Neural cell (in vitro differentiated cells): ENCODE measurements at regions not wholly inside any gene's neighbourhood (a gene's known extent, or its start where the extent isn't known, plus 50 kb on each side); places are given as distances from the start of the nearest gene placed in this dataset.

Experiments
- H2AFZ ChIP-seq: fragments of 200-600, 300-800 bp; sonication (generic), shearing (Covaris generic); 2 replicates; pipeline ENCODE4 v1.6.0; 2014; ENCODE audit warnings: low read depth, mild to moderate bottlenecking, antibody characterized with exemption, low read length, moderate library complexity
- H3F3A ChIP-seq: fragments of 200-600 bp; shearing (Covaris generic); 2 replicates; pipeline ENCODE4 v1.6.1; 2016; ENCODE audit warnings: mild to moderate bottlenecking, moderate library complexity, mixed read lengths, antibody characterized with exemption, low read length; ENCODE audit not compliant: insufficient read depth, poor library complexity, severe bottlenecking
- H3K27ac ChIP-seq: fragments of 200-600, 300-800 bp; sonication (generic), shearing (Covaris generic); 2 replicates; pipeline ENCODE4 v1.5.1; 2014; ENCODE audit warnings: mild to moderate bottlenecking, low read length, moderate library complexity
- H3K27me3 ChIP-seq: fragments of 300-800, 200-600 bp; sonication (generic), shearing (Covaris generic); 2 replicates; pipeline ENCODE4 v1.6.0; 2014; ENCODE audit warnings: mild to moderate bottlenecking, low read depth, low read length, moderate library complexity; ENCODE audit not compliant: insufficient read depth
- H3K36me3 ChIP-seq: fragments of 300-800, 200-600 bp; sonication (generic), shearing (Covaris generic); 2 replicates; pipeline ENCODE4 v1.5.1; 2014; ENCODE audit warnings: mild to moderate bottlenecking, antibody characterized with exemption, low read length, moderate library complexity; ENCODE audit not compliant: insufficient read depth
- H3K4me2 ChIP-seq: fragments of 300-800, 200-600 bp; sonication (generic), shearing (Covaris generic); 2 replicates; pipeline ENCODE4 v1.6.0; 2014; ENCODE audit warnings: mild to moderate bottlenecking, low read length
- H3K4me3 ChIP-seq: fragments of 300-800, 200-600 bp; sonication (generic), shearing (Covaris generic); 2 replicates; pipeline ENCODE4 v1.5.1; 2014; ENCODE audit warnings: mild to moderate bottlenecking, low read length, moderate library complexity
- H3K79me2 ChIP-seq: fragments of 200-600 bp; shearing (Covaris generic); replicated peaks from 2 replicates; pipeline ENCODE4 v1.6.0; 2014; ENCODE audit warnings: mild to moderate bottlenecking, low read length, moderate library complexity; ENCODE audit not compliant: insufficient read depth
- H3K9ac ChIP-seq: fragments of 300-800, 200-600 bp; sonication (generic), shearing (Covaris generic); 2 replicates; pipeline ENCODE4 v1.6.1; 2016; ENCODE audit warnings: mild to moderate bottlenecking, low read length, mixed read lengths
- H3K9me2 ChIP-seq: fragments of 200-600 bp; shearing (Covaris generic); 2 replicates; pipeline ENCODE4 v1.6.1; 2016; ENCODE audit warnings: mild to moderate bottlenecking, low read length, mixed read lengths; ENCODE audit not compliant: insufficient read depth
- H3K9me3 ChIP-seq: fragments of 200-600, 300-800 bp; sonication (generic), shearing (Covaris generic); 2 replicates; pipeline ENCODE4 v1.6.1; 2016; ENCODE audit warnings: mild to moderate bottlenecking, mixed run types, low read length, moderate library complexity, mixed read lengths
- H4K20me1 ChIP-seq: fragments of 200-600 bp; shearing (Covaris generic); 2 replicates; pipeline ENCODE4 v1.6.1; 2016; ENCODE audit warnings: mild to moderate bottlenecking, mixed run types; ENCODE audit not compliant: insufficient read depth
- EP300 ChIP-seq: fragments of 450-650 bp; conservative IDR thresholded peaks from 2 replicates; pipeline ENCODE4 v1.6.1; 2014; ENCODE audit warnings: antibody characterized with exemption, mild to moderate bottlenecking, moderate library complexity; ENCODE audit not compliant: poor library complexity, severe bottlenecking
- EZH2 ChIP-seq: fragments of 200-600, 300-800 bp; shearing (Covaris generic), sonication (generic); IDR thresholded peaks from 2 replicates; pipeline ENCODE4 v1.6.1; 2014; ENCODE audit warnings: antibody characterized with exemption, low read length, borderline replicate concordance, mild to moderate bottlenecking; ENCODE audit not compliant: insufficient read depth, poor library complexity, severe bottlenecking
- MXI1 ChIP-seq: fragments of 450-650 bp; conservative IDR thresholded peaks from 2 replicates; pipeline ENCODE4 v1.6.1; 2014; ENCODE audit warnings: antibody characterized with exemption, mild to moderate bottlenecking; ENCODE audit not compliant: poor library complexity, severe bottlenecking
- POLR2AphosphoS5 ChIP-seq: IDR thresholded peaks from 2 replicates; pipeline ENCODE4 v1.6.1; 2012
- RAD21 ChIP-seq: fragments of 450-650 bp; conservative IDR thresholded peaks from 2 replicates; pipeline ENCODE4 v1.6.1; 2014; ENCODE audit warnings: antibody characterized with exemption, mild to moderate bottlenecking, moderate library complexity
- SMC3 ChIP-seq: fragments of 450-650 bp; conservative IDR thresholded peaks from 2 replicates; pipeline ENCODE4 v1.6.1; 2014; ENCODE audit warnings: antibody characterized with exemption, mild to moderate bottlenecking, moderate library complexity; ENCODE audit not compliant: poor library complexity
- TAF1 ChIP-seq: IDR thresholded peaks from 2 replicates; pipeline ENCODE4 v1.6.1; 2012; ENCODE audit warnings: low read depth
- small RNA-seq, 3 experiments: library from RNA; depleted of rRNA; stranded (forward); fragments of <200 nt; gene quantifications; one replicate each; pipeline ENCODE3, GENCODE V24; 2012
- TF ChIP-seq, protein P1 (sequence below): IDR thresholded peaks from 2 replicates; pipeline ENCODE4 v1.6.1; 2012; ENCODE audit warnings: borderline replicate concordance
- TF ChIP-seq, protein P2 (sequence below): fragments of 450-650 bp; IDR thresholded peaks from 2 replicates; pipeline ENCODE4 v1.5.1; 2014; ENCODE audit warnings: antibody characterized with exemption, mild to moderate bottlenecking, moderate library complexity; ENCODE audit not compliant: poor library complexity, severe bottlenecking

GRCh38 chr2:111716905-111717775, 166.9 kb downstream of the ANAPC1 start:
- no peak overlapping the region for H3K4me2 ChIP-seq
- no peaks in the 10 kb centered on the region for H3K79me2 ChIP-seq
- no peak overlapping the region for H2AFZ ChIP-seq
- no peak overlapping the region for H3K4me3 ChIP-seq
- H3K9ac ChIP-seq = no peak overlapping the region
- no peaks in the 10 kb centered on the region for H3K9me2 ChIP-seq
- no peak overlapping the region for H3K27ac ChIP-seq
- TF ChIP-seq, protein P1, sequence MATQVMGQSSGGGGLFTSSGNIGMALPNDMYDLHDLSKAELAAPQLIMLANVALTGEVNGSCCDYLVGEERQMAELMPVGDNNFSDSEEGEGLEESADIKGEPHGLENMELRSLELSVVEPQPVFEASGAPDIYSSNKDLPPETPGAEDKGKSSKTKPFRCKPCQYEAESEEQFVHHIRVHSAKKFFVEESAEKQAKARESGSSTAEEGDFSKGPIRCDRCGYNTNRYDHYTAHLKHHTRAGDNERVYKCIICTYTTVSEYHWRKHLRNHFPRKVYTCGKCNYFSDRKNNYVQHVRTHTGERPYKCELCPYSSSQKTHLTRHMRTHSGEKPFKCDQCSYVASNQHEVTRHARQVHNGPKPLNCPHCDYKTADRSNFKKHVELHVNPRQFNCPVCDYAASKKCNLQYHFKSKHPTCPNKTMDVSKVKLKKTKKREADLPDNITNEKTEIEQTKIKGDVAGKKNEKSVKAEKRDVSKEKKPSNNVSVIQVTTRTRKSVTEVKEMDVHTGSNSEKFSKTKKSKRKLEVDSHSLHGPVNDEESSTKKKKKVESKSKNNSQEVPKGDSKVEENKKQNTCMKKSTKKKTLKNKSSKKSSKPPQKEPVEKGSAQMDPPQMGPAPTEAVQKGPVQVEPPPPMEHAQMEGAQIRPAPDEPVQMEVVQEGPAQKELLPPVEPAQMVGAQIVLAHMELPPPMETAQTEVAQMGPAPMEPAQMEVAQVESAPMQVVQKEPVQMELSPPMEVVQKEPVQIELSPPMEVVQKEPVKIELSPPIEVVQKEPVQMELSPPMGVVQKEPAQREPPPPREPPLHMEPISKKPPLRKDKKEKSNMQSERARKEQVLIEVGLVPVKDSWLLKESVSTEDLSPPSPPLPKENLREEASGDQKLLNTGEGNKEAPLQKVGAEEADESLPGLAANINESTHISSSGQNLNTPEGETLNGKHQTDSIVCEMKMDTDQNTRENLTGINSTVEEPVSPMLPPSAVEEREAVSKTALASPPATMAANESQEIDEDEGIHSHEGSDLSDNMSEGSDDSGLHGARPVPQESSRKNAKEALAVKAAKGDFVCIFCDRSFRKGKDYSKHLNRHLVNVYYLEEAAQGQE = no peak
- TF ChIP-seq MXI1 (no peak), EZH2 (no peak), POLR2AphosphoS5 (no peak), SMC3 (no peak), RAD21 (no peak), TAF1 (no peak), EP300 (no peak)
- TF ChIP-seq, protein P2, sequence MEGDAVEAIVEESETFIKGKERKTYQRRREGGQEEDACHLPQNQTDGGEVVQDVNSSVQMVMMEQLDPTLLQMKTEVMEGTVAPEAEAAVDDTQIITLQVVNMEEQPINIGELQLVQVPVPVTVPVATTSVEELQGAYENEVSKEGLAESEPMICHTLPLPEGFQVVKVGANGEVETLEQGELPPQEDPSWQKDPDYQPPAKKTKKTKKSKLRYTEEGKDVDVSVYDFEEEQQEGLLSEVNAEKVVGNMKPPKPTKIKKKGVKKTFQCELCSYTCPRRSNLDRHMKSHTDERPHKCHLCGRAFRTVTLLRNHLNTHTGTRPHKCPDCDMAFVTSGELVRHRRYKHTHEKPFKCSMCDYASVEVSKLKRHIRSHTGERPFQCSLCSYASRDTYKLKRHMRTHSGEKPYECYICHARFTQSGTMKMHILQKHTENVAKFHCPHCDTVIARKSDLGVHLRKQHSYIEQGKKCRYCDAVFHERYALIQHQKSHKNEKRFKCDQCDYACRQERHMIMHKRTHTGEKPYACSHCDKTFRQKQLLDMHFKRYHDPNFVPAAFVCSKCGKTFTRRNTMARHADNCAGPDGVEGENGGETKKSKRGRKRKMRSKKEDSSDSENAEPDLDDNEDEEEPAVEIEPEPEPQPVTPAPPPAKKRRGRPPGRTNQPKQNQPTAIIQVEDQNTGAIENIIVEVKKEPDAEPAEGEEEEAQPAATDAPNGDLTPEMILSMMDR = no peak
- no peaks in the 10 kb centered on the region for H3K36me3 ChIP-seq
- H3K27me3 ChIP-seq = no peaks in the 10 kb centered on the region
- H3K9me3 ChIP-seq = peaks cover 3% of the 10 kb centered on the region
- H4K20me1 ChIP-seq = no peaks in the 10 kb centered on the region
- no peaks in the 10 kb centered on the region for H3F3A ChIP-seq

Small RNAs in the stretch of these regions (small RNA-seq; reads per million reads assigned to genes)
- gene MIR4435-2 = 0 reads per million in 3 experiments
